HCT116 (cell line): ENCODE measurements at regions not wholly inside any gene's neighbourhood (a gene's known extent, or its start where the extent isn't known, plus 50 kb on each side); places are given as distances from the start of the nearest gene placed in this dataset.

ENCODE experiments used
- ATAC-seq: fragments of 200-7000 bp; cut with Tn5 transposase; 2 replicates; pipeline ENCODE4 v1.9.1; 2020; ENCODE audit warnings: mild to moderate bottlenecking, moderate library complexity
- BruUV-seq: library from RNA; stranded (reverse); fragments of 400-500 nt; replicated peaks from 2 replicates; lab custom pipeline; 2021; lab: Mats Ljungman, UMichigan
- CTCF ChIA-PET: fragments of 300-600 bp; sonication (Branson Sonifier 250); formaldehyde crosslinking; loops from one replicate; lab custom pipeline; 2021; ENCODE audit warnings: antibody characterized with exemption; lab: Charles Lee
- POLR2A ChIA-PET: fragments of 300-600, 350-600 bp; sonication (Branson Sonifier 250); formaldehyde crosslinking; loops from one replicate; lab custom pipeline; 2021; ENCODE audit warnings: antibody characterized with exemption; lab: Charles Lee
- RAD21 ChIA-PET, 2 experiments: fragments of 300-600 bp; sonication (Branson Sonifier 250); formaldehyde crosslinking; loops; one replicate each; lab custom pipeline; 2023; ENCODE audit warnings: low total read pairs in 2 of 2; ENCODE audit not compliant: uncharacterized antibody in 2 of 2, unreplicated experiment in 2 of 2, low non-redundant PET in 1 of 2; lab: Charles Lee
- DNase-seq: peaks from one replicate; pipeline ENCODE4 v3.0.0-alpha.2; 2010; ENCODE audit warnings: low read depth, low spot score
- H2AFZ ChIP-seq: fragments of 200-600 bp; shearing (Covaris generic), sonication (generic); 2 replicates; pipeline ENCODE4 v1.6.1; 2017; ENCODE audit warnings: low read depth, mixed run types, mixed read lengths, antibody characterized with exemption, low read length; ENCODE audit not compliant: poor library complexity, severe bottlenecking
- H3K27ac ChIP-seq: 2 replicates; pipeline ENCODE4 v1.5.1; 2012; ENCODE audit warnings: low read depth, low read length
- H3K27me3 ChIP-seq: fragments of 200-600 bp; sonication (generic); 2 replicates; pipeline ENCODE4 v1.6.1; 2016; ENCODE audit warnings: mixed run types, low read length, mixed read lengths; ENCODE audit not compliant: insufficient read depth
- H3K36me3 ChIP-seq, 2 experiments: fragments of 200-500 bp in 1 of 2; fragments of 200-600 bp in 1 of 2; sonication (Bioruptor generic) in 1 of 2; sonication (generic) in 1 of 2; 2 replicates each; pipeline versions ENCODE4 v1.5.1 to v1.6.1; 2014 to 2016; ENCODE audit warnings: low read length in 2 of 2, inconsistent platforms in 1 of 2, mixed read lengths in 1 of 2, mixed run types in 1 of 2; ENCODE audit not compliant: insufficient read depth in 2 of 2, control insufficient read depth in 1 of 2
- H3K4me1 ChIP-seq, 2 experiments: fragments of 200-600 bp in 1 of 2; sonication (generic) in 1 of 2; 2 replicates each; pipeline versions ENCODE4 v1.5.1 to v1.6.1; 2012 to 2017; ENCODE audit warnings: low read length in 2 of 2, inconsistent platforms in 1 of 2, mild to moderate bottlenecking in 1 of 2, mixed read lengths in 1 of 2, mixed run types in 1 of 2, moderate library complexity in 1 of 2; ENCODE audit not compliant: insufficient read depth in 2 of 2, control insufficient read depth in 1 of 2
- H3K4me2 ChIP-seq: fragments of 200-600 bp; sonication (generic); 2 replicates; pipeline ENCODE4 v1.6.1; 2017; ENCODE audit warnings: mixed run types, low read length, mixed read lengths
- H3K4me3 ChIP-seq, 2 experiments: fragments of 200-600 bp in 1 of 2; sonication (generic) in 1 of 2; replicated peaks in 1 of 2; 2 replicates each; pipeline ENCODE4 v1.5.1; 2011 to 2016; ENCODE audit warnings: low read length in 2 of 2, control low read depth in 1 of 2, low read depth in 1 of 2, mild to moderate bottlenecking in 1 of 2, mixed read lengths in 1 of 2, mixed run types in 1 of 2
- H3K79me2 ChIP-seq: fragments of 200-600 bp; sonication (generic); 2 replicates; pipeline ENCODE4 v1.6.1; 2017; ENCODE audit warnings: mild to moderate bottlenecking, mixed run types, low read length, moderate library complexity, mixed read lengths; ENCODE audit not compliant: insufficient read depth
- H3K9ac ChIP-seq: fragments of 200-600 bp; sonication (generic); 2 replicates; pipeline ENCODE4 v1.6.1; 2016; ENCODE audit warnings: low read length, mixed read lengths
- H3K9me2 ChIP-seq: fragments of 200-600 bp; sonication (generic), shearing (Covaris generic); 2 replicates; pipeline ENCODE4 v1.6.1; 2017; ENCODE audit warnings: mixed run types, mild to moderate bottlenecking, moderate library complexity; ENCODE audit not compliant: insufficient read depth
- H3K9me3 ChIP-seq, 2 experiments: fragments of 200-500 bp in 1 of 2; fragments of 200-600 bp in 1 of 2; sonication (Bioruptor generic) in 1 of 2; sonication (generic) in 1 of 2; 2 replicates each; pipeline ENCODE4 v1.6.1; 2014 to 2017; ENCODE audit warnings: low read length in 2 of 2, mixed read lengths in 2 of 2, inconsistent platforms in 1 of 2, low read depth in 1 of 2, mild to moderate bottlenecking in 1 of 2, mixed run types in 1 of 2, moderate library complexity in 1 of 2; ENCODE audit not compliant: control insufficient read depth in 1 of 2, insufficient read depth in 1 of 2
- H4K20me1 ChIP-seq: fragments of 200-600 bp; sonication (generic), shearing (Covaris generic); 2 replicates; pipeline ENCODE4 v1.6.1; 2017; ENCODE audit warnings: mixed run types, mild to moderate bottlenecking, moderate library complexity; ENCODE audit not compliant: insufficient read depth
- ATF3 ChIP-seq: IDR thresholded peaks from 2 replicates; pipeline ENCODE4 v1.6.1; 2012
- CBX3 ChIP-seq: IDR thresholded peaks from 2 replicates; pipeline ENCODE4 v1.6.1; 2012; ENCODE audit warnings: low read depth
- CEBPB ChIP-seq: IDR thresholded peaks from 2 replicates; pipeline ENCODE4 v1.6.1; 2012; ENCODE audit warnings: low read depth
- EGR1 ChIP-seq: IDR thresholded peaks from 2 replicates; pipeline ENCODE4 v1.6.1; 2012; ENCODE audit warnings: low read depth
- ELF1 ChIP-seq: IDR thresholded peaks from 2 replicates; pipeline ENCODE4 v1.6.1; 2012; ENCODE audit warnings: low read depth, borderline replicate concordance
- EZH2phosphoT487 ChIP-seq: fragments of 200-600 bp; IDR thresholded peaks from 2 replicates; pipeline ENCODE4 v1.6.1; 2018; ENCODE audit warnings: antibody characterized with exemption, borderline replicate concordance
- MAX ChIP-seq: IDR thresholded peaks from 2 replicates; pipeline ENCODE4 v1.6.1; 2012
- RAD21 ChIP-seq: IDR thresholded peaks from 2 replicates; pipeline ENCODE4 v1.6.1; 2012; ENCODE audit warnings: low read depth, mild to moderate bottlenecking
- REST ChIP-seq: IDR thresholded peaks from 2 replicates; pipeline ENCODE4 v1.6.1; 2012; ENCODE audit warnings: low read depth
- SIN3A ChIP-seq: IDR thresholded peaks from 2 replicates; pipeline ENCODE4 v1.6.1; 2012; ENCODE audit warnings: low read depth
- SP1 ChIP-seq: IDR thresholded peaks from 2 replicates; pipeline ENCODE4 v1.6.1; 2012; ENCODE audit warnings: low read depth
- TCF7L2 ChIP-seq: IDR thresholded peaks from 2 replicates; pipeline ENCODE4 v1.7.0; 2011; ENCODE audit warnings: borderline replicate concordance, inconsistent platforms; ENCODE audit not compliant: insufficient read depth, insufficient read length; ENCODE audit errors: extremely low read depth
- YY1 ChIP-seq: IDR thresholded peaks from 2 replicates; pipeline ENCODE4 v1.6.1; 2011; ENCODE audit warnings: low read length, low read depth, moderate library complexity, mild to moderate bottlenecking; ENCODE audit not compliant: insufficient replicate concordance; ENCODE audit errors: extremely low read depth
- ZBTB33 ChIP-seq: IDR thresholded peaks from 2 replicates; pipeline ENCODE4 v1.6.1; 2011; ENCODE audit warnings: mild to moderate bottlenecking, low read length, moderate library complexity; ENCODE audit not compliant: insufficient replicate concordance; ENCODE audit errors: extremely low read depth
- ZFX ChIP-seq: fragments of 450-650 bp; IDR thresholded peaks from 2 replicates; pipeline ENCODE4 v1.6.1; 2017
- ZNF274 ChIP-seq: fragments of 200-500 bp; sonication (Bioruptor generic); IDR thresholded peaks from 2 replicates; pipeline ENCODE4 v1.6.1; 2014; ENCODE audit warnings: mild to moderate bottlenecking, low read depth, low read length, inconsistent platforms
- intact Hi-C: fragments of 100-400 bp; cut with micrococcal nuclease; formaldehyde crosslinking; loops from 2 replicates; pipeline ENCODE4 v1.10.0; 2022

GRCh38 chr3:137460944-137461343 is 303.2 kb upstream of the SOX14 start (continued):
- no peak for TF ChIP-seq YY1
- TF ChIP-seq, all 23 proteins: peak for 0

GRCh38 chr3:137463131-137463530 is 301.0 kb upstream of the SOX14 start:
- ChIA-PET RAD21 (no interaction called here), CTCF (no interaction called here), POLR2A (no interaction called here)
- Histone ChIP-seq H4K20me1 (no peaks in the 10 kb centered on the region), H3K36me3 (no peaks in the 10 kb centered on the region), H3K4me2 (no peak overlapping the region), H3K27ac (no peak overlapping the region), H3K4me1 (no peaks in the 10 kb centered on the region), H2AFZ (no peak overlapping the region), H3K27me3 (peaks cover under 1% of the 10 kb centered on the region; the same call in 1 of the 2 replicates), H3K9me2 (no peaks in the 10 kb centered on the region), H3K4me3 (no peak overlapping the region), H3K79me2 (no peaks in the 10 kb centered on the region), H3K9ac (no peak overlapping the region), H3K9me3 (no peaks in the 10 kb centered on the region)
- DNase-seq = no peak
- intact Hi-C loops = no loop called here
- no peak for ATAC-seq
- no TSS peak for BruUV-seq
- TF ChIP-seq CEBPB (no peak), ZBTB33 (no peak), EZH2phosphoT487 (no peak), EGR1 (no peak), REST (no peak), MAX (no peak), YY1 (no peak), ATF3 (no peak), ELF1 (no peak), ZNF274 (no peak), ZFX (no peak), RAD21 (no peak), SIN3A (no peak), TCF7L2 (no peak), SP1 (no peak), CBX3 (no peak)
